ENCODE measurements at regions not wholly inside any gene's neighbourhood (a gene's known extent, or its start where the extent isn't known, plus 50 kb on each side); places are given as distances from the start of the nearest gene placed in this dataset.

DNA sequence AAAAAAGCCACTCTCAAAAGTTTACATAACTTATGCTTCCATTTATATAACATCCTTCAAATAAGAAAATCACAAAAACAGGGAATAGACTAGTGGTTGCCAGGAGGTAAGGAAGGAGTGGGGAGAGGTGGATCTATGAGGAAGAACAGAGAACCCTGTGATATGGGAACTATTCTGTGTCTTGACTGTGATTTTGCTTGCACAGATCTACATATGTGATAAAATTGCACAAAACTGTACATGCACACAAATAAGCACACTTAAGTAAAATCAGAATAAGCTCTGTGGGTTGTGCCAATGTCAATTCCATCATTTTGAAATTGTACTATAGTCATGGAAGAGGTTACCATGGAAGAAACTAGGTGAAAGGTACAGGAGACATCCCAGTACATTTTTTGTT is 121.6 kb upstream of the SGCG start:
- Histone ChIP-seq H3K36me3 (ENCODE audit: control insufficient read depth, insufficient read depth, low read length) (no peaks in the 10 kb centered on the region), H3K27me3 (ENCODE audit: control insufficient read depth, insufficient read depth, low read length) (no peaks in the 10 kb centered on the region), H3K4me1 (ENCODE audit: control insufficient read depth, insufficient read depth, low read length) (no peaks in the 10 kb centered on the region), H3K9me3 (ENCODE audit: control insufficient read depth, insufficient read depth, low read depth, low read length) (no peaks in the 10 kb centered on the region), H3K4me3 (ENCODE audit: low read depth in 2 of 2, low read length in 2 of 2) (no peak overlapping the region), H3K27ac (ENCODE audit: low read length) (no peak overlapping the region)
- no TSS peak for BruUV-seq (replicated peaks)
- ATAC-seq (no peak; the same call in 1 of the 2 replicates), DNase-seq (ENCODE audit: low read depth, low spot score) (no peak)
- in situ Hi-C loops (cut with HindIII; ENCODE audit: low pct_unique_long_range_greater_than_20kb, low sequenced_read_pairs) (no loop called here), intact Hi-C loops (cut with micrococcal nuclease; ENCODE audit: unreplicated experiment) (no loop called here)
- ChIA-PET CTCF (no interaction called here), POLR2A (no interaction called here)
- no peak for TF ChIP-seq SIN3A (IDR thresholded peaks at IDR 0.05; ENCODE audit: borderline replicate concordance, insufficient read depth, low read depth, low read length)
- TF ChIP-seq TCF7L2 (IDR thresholded peaks at IDR 0.05; ENCODE audit: low read depth, low read length), result no peak
- no peak for TF ChIP-seq POLR2AphosphoS5 (IDR thresholded peaks at IDR 0.05; ENCODE audit: low read depth, low read length)
- TF ChIP-seq, protein P1, sequence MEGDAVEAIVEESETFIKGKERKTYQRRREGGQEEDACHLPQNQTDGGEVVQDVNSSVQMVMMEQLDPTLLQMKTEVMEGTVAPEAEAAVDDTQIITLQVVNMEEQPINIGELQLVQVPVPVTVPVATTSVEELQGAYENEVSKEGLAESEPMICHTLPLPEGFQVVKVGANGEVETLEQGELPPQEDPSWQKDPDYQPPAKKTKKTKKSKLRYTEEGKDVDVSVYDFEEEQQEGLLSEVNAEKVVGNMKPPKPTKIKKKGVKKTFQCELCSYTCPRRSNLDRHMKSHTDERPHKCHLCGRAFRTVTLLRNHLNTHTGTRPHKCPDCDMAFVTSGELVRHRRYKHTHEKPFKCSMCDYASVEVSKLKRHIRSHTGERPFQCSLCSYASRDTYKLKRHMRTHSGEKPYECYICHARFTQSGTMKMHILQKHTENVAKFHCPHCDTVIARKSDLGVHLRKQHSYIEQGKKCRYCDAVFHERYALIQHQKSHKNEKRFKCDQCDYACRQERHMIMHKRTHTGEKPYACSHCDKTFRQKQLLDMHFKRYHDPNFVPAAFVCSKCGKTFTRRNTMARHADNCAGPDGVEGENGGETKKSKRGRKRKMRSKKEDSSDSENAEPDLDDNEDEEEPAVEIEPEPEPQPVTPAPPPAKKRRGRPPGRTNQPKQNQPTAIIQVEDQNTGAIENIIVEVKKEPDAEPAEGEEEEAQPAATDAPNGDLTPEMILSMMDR (IDR thresholded peaks at IDR 0.05), result no peak
- TF ChIP-seq, protein P2, sequence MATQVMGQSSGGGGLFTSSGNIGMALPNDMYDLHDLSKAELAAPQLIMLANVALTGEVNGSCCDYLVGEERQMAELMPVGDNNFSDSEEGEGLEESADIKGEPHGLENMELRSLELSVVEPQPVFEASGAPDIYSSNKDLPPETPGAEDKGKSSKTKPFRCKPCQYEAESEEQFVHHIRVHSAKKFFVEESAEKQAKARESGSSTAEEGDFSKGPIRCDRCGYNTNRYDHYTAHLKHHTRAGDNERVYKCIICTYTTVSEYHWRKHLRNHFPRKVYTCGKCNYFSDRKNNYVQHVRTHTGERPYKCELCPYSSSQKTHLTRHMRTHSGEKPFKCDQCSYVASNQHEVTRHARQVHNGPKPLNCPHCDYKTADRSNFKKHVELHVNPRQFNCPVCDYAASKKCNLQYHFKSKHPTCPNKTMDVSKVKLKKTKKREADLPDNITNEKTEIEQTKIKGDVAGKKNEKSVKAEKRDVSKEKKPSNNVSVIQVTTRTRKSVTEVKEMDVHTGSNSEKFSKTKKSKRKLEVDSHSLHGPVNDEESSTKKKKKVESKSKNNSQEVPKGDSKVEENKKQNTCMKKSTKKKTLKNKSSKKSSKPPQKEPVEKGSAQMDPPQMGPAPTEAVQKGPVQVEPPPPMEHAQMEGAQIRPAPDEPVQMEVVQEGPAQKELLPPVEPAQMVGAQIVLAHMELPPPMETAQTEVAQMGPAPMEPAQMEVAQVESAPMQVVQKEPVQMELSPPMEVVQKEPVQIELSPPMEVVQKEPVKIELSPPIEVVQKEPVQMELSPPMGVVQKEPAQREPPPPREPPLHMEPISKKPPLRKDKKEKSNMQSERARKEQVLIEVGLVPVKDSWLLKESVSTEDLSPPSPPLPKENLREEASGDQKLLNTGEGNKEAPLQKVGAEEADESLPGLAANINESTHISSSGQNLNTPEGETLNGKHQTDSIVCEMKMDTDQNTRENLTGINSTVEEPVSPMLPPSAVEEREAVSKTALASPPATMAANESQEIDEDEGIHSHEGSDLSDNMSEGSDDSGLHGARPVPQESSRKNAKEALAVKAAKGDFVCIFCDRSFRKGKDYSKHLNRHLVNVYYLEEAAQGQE (IDR thresholded peaks at IDR 0.05; ENCODE audit: insufficient read depth in 1 of 2, low read depth in 2 of 2, low read length in 1 of 2), result no peak

DNA sequence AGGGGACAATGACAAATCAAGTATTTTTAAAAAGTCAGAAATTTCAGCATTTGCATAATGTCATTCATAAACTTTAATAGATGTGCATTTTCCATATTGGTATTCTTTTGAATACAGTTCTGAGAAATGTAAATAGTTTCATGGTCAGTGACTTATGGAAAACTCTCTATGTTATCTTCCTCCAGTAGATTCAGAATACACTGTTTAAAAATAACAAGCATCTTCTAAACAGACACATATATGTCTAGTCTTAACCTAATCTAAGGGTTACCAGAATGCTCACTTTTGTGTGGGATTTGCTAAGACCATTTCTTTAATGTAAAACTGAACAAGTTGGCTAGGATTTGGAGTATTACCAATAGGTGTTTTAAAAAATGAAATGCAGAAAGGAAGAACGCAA is 119.8 kb upstream of the SGCG start:
- no peaks in the 10 kb centered on the region for H3K36me3 ChIP-seq (ENCODE audit: control insufficient read depth, insufficient read depth, low read length)
- ATAC-seq (no peak), DNase-seq (ENCODE audit: low read depth, low spot score) (no peak)
- no peaks in the 10 kb centered on the region for H3K9me3 ChIP-seq (ENCODE audit: control insufficient read depth, insufficient read depth, low read depth, low read length)
- in situ Hi-C loops (cut with HindIII; ENCODE audit: low pct_unique_long_range_greater_than_20kb, low sequenced_read_pairs) (no loop called here), intact Hi-C loops (cut with micrococcal nuclease; ENCODE audit: unreplicated experiment) (no loop called here)
- no peaks in the 10 kb centered on the region for H3K4me1 ChIP-seq (ENCODE audit: control insufficient read depth, insufficient read depth, low read length)
- ChIA-PET POLR2A (no interaction called here), CTCF (no interaction called here)
- H3K27ac ChIP-seq (ENCODE audit: low read length), result no peak overlapping the region
- no peak overlapping the region for H3K4me3 ChIP-seq (ENCODE audit: low read depth in 2 of 2, low read length in 2 of 2)
- TF ChIP-seq POLR2AphosphoS5 (IDR thresholded peaks at IDR 0.05; ENCODE audit: low read depth, low read length) (no peak), TCF7L2 (IDR thresholded peaks at IDR 0.05; ENCODE audit: low read depth, low read length) (no peak), SIN3A (IDR thresholded peaks at IDR 0.05; ENCODE audit: borderline replicate concordance, insufficient read depth, low read depth, low read length) (no peak)
- TF ChIP-seq, protein P2 (IDR thresholded peaks at IDR 0.05; ENCODE audit: insufficient read depth in 1 of 2, low read depth in 2 of 2, low read length in 1 of 2), result no peak
- TF ChIP-seq, protein P1 (IDR thresholded peaks at IDR 0.05), result no peak
- no peaks in the 10 kb centered on the region for H3K27me3 ChIP-seq (ENCODE audit: control insufficient read depth, insufficient read depth, low read length)
- no TSS peak for BruUV-seq (replicated peaks)
